SIG-M5 treated with dmso at 0.1 percent for 504 hours (cell line): ENCODE measurements at regions not wholly inside any gene's neighbourhood (a gene's known extent, or its start where the extent isn't known, plus 50 kb on each side); places are given as distances from the start of the nearest gene placed in this dataset.

Source experiments
- DNase-seq: peaks from one replicate; lab custom pipeline; 2025; ENCODE audit not compliant: unreplicated experiment; lab: John Stamatoyannopoulos, UW

- no peak for DNase-seq
Measured at GRCh38 chr10:78851647-78852046, 217.1 kb upstream of the ZMIZ1 start.

GRCh38 chr10:78852466-78853240, 216.1 kb upstream of the ZMIZ1 start:
- DNase-seq = no peak

GRCh38 chr10:78853864-78854263, 214.9 kb upstream of the ZMIZ1 start:
- no peak for DNase-seq

GRCh38 chr10:78856421-78856820, 212.3 kb upstream of the ZMIZ1 start:
- DNase-seq = no peak

- no peak for DNase-seq
Measured at GRCh38 chr10:78857193-78857592, 211.6 kb upstream of the ZMIZ1 start.

GRCh38 chr10:78859266-78859665, 209.5 kb upstream of the ZMIZ1 start:
- no peak for DNase-seq

GRCh38 chr10:78859769-78860168, 209.0 kb upstream of the ZMIZ1 start:
- no peak for DNase-seq

GRCh38 chr10:78860260-78860914, 208.4 kb upstream of the ZMIZ1 start:
- DNase-seq = no peak

GRCh38 chr10:78861529-78862327, 207.0 kb upstream of the ZMIZ1 start:
- no peak for DNase-seq

- no peak for DNase-seq
Measured at GRCh38 chr10:78862328-78862640, 206.5 kb upstream of the ZMIZ1 start.

GRCh38 chr10:78863140-78863905, 205.4 kb upstream of the ZMIZ1 start:
- DNase-seq = no peak

- DNase-seq = no peak
Measured at GRCh38 chr10:78863906-78864239, 204.9 kb upstream of the ZMIZ1 start.

- no peak for DNase-seq
Measured at GRCh38 chr10:78864761-78865537, 203.8 kb upstream of the ZMIZ1 start.

- DNase-seq = no peak
Measured at GRCh38 chr10:78865538-78865875, 203.3 kb upstream of the ZMIZ1 start.

- no peak for DNase-seq
Measured at GRCh38 chr10:78865931-78866717, 202.6 kb upstream of the ZMIZ1 start.

GRCh38 chr10:78866731-78867554, 201.8 kb upstream of the ZMIZ1 start:
- DNase-seq = no peak

GRCh38 chr10:78867555-78867939, 201.2 kb upstream of the ZMIZ1 start:
- no peak for DNase-seq

GRCh38 chr10:78868048-78868447, 200.7 kb upstream of the ZMIZ1 start:
- DNase-seq = no peak

- DNase-seq = no peak
Measured at GRCh38 chr10:78868456-78868855, 200.3 kb upstream of the ZMIZ1 start.
